Fibroblast of upper back skin (primary cell): ENCODE measurements at regions not wholly inside any gene's neighbourhood (a gene's known extent, or its start where the extent isn't known, plus 50 kb on each side); places are given as distances from the start of the nearest gene placed in this dataset.

Experiments
- DNase-seq: peaks from one replicate; pipeline ENCODE4 v3.0.0-alpha.2; 2013

DNA sequence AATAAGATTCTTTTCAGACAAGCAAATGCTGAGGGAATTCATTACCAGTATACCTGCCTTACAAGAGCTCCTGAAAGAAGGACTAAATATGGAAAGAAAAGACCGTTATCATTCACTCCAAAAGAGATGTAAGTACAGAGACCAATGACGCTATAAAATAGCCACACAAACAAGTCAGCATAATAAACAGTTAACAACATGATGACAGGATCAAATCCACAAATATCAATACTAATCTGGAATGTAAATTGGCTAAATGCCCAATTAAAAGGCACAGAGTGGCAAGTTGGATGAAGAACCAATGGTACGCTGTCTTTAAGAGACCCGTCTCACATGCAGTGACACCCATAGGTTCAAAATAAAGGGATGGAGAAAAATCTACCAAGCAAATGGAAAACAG lies 349.6 kb upstream of the MPDZ start:
- DNase-seq, result no peak

DNA sequence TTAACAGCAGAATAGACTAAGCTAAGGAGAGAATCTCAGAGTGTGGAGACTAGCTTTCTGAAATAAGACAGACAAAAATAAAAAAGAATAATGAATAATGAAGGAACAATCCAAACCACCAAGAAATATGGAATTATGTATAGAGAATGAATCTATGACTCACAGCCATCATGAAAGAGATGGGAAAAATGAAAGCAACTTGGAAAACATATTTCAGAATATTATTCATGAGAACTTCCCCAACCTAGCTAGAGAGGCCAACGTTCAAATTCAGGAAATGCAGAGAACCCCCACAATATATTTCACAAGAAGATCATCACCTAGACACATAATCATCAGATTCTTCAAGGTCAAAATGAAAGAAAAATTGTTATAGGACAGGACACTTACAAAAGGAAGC lies 349.0 kb upstream of the MPDZ start:
- peak; percentile 62 for DNase-seq

DNA sequence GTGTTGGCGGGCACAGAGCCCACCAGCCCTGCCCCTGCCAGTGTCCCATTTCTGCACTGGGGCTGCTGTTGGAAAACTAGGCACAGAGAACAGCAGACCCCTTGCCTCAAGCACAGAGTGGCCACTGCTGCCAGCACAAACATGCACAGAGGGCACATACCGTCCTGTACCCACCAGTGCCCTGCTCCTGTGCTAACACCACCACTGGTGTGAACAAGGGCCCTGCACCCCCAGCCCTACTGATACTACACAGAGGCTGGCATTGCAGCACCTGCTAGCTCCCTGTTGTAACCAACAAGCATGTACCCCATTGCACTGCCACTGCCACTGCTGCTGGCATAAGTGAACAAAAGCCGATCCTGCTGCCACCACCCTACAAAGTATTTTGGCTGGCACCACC lies 348.0 kb upstream of the MPDZ start:
- no peak for DNase-seq

DNA sequence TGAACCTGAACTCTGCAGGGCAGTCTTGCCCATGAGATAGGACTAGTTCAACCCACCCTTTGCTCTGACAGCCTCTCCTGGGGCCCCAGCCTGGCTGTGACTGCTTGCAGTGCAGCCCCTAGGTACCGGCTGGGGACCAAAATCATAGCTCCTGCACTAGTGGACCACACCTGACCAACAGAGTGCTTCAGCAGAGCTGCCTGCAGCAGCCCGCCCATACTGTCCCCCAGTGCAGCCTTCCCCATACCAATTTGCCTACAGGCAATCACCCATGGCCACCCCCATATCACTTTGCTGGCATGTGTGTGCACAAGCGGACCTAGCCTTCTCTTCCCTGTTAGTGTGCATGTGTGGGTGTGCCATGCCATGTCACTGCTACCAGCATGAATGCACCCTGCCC lies 347.6 kb upstream of the MPDZ start:
- no peak for DNase-seq

DNA sequence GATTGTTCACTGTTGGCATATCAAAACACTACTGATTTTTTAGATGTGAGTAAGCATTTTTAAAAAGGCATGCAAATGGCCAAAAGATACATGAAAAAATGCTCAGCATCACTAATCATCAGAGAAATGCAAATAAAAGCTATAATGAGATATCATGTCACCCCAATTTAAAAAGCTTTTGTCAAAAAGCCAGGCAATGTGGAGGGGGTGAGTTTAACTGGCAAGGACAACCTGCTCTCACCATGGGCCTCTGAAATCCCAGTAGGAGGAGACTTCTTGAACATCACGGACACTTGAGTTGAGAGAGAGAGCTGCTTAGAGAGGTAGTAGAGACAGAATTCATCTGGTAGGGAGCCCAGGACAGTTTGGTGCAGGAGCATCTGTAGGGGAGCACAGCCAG lies 347.1 kb upstream of the MPDZ start:
- no peak for DNase-seq

DNA sequence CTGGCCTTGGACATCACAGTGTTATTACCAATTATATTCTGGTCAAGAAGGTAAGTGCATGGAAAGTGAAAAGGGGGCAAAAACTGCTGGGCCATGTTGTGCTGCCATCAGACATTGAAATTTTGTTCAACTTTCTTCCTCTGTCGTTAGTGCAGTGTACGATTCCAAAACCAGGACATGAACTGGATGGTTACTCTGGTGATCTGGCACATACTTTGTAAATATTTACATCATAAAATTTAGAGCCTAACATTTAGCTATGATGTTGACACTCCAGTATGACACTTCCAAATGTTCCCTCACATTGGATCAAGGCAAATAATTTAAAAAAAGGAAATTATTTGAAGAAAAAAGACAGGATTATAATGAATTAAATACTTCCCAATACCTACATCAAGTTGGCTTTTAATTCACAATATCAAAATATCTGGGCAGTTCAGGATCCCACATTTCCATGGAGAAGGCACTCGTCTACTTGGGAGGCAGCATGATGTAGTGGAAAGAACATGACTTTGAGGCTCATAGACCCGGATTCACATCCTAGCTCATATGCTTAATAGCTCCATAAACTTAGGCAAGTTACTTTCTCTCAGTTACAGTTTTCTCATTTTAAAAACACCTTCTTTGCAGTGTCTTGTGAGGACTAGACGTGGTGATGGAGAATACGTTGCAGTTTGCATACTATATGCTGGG lies 342.5 kb upstream of the MPDZ start:
- no peak for DNase-seq

DNA sequence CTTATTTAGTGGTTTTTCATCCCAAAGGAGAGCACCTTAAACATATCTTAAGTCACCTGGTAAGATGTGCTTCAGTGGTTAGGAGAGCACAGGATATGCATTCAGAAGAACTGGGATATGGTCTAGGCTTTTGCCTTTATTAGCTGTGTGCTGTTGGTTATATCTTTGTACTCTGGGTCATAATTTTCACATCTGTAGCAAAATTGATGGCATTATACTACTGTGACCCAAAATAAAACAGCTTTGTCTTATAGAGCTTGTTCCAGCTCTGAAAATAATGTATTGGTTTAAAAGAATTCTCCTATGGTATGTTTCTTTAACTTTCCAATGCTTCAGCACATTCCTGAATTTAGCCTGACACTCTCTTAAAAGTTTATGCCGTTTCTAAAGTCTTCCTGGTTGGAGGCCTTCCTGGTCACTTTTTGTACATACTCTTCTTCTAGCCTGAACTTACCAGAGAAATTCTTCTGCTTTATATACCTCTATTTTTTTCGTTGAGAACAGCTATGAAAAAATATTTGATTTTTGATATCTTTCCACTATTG lies 337.1 kb upstream of the MPDZ start:
- DNase-seq, result no peak

DNA sequence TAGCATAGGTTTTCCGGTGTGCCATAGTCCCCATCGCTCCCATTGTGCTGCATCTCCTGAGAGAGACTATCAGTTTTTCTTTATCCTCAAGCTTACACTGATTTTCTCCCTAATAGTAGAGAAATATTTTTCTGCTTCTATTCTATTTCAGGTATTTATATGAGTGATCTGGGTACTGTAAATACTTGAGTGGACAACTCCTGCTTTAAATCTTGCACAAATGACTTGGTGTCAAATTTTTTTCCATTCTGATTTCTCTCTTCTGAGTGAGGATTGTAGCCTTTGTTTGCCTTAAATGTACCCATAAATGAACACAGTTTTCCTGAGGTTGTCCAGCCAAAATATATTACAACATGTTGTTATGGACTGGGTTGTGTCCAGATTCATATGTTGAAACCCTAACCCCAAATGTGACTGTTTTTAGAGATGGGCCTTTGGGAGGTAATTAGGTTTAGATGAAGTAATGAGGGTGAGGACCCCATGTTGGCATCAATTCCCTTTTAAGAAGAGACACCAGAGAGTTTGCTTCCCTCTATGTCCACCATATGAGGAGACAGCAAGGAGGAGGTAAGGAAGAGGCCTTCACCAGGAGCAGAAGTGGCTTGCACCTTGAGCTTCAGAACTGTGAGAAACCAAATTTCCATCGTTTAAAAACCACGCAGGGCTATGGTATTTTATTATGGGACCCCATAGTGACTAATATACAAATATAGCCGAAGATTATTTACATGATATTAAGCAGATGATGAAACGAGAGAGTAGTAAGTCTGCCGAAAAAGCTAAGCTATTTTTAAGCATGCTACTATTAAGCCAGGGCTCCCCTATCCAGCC lies 336.4 kb upstream of the MPDZ start:
- DNase-seq, result no peak

DNA sequence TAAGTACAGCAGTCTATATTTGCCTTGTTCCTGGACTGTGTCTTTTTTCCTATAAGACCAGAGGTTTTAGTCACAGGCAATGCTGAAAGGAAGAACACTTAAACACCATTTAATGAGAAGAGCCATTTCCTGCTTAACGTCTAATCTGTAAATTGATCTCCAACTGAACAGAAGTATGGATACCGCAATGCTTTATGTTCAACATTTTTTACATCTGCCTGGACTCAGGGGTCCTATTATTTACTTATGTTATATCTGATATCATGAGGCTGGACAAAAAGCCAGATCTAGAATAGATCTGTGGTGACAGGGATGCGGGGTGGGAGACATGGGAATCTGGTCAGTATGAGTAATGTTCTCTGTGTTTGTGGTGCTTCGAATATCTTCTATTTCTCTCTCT lies 334.6 kb upstream of the MPDZ start:
- no peak for DNase-seq

DNA sequence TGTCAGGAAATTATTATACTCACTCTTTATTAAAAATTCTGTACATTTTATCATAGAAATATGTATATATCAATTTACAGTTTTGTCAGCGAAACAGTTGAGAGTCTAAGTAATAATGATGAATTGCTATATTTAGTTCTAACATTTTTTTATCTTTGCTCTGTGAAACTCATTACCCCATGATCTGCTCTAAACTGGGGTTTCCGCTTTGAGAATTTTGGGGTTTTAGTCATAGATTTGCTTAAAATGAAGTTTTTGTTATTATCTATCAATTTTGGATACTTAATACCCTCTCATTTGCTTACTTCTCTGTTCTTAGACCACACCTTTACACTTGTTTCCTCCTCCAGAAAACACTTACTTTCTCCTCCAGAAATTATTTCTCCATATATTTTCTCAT lies 333.8 kb upstream of the MPDZ start:
- DNase-seq, result no peak

DNA sequence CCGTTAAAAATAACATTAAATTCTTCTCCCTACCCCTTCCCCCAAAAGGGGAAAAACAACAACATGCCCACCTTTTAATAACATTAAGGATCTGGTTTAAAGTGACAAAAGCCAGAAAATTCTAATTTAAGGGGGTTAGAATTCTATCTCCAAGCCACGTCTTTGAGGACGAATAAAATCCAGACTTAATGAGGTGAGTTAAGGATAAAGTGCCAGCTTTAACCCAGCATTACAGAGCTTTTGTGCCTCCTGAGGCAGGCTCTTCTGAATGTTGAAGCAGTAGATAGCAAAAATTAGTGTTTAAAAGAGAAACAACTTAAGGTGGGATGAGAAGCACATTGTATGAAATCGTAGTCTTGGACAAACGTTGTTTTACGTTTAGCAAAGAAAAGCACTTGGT lies 329.0 kb upstream of the MPDZ start:
- DNase-seq, result no peak

DNA sequence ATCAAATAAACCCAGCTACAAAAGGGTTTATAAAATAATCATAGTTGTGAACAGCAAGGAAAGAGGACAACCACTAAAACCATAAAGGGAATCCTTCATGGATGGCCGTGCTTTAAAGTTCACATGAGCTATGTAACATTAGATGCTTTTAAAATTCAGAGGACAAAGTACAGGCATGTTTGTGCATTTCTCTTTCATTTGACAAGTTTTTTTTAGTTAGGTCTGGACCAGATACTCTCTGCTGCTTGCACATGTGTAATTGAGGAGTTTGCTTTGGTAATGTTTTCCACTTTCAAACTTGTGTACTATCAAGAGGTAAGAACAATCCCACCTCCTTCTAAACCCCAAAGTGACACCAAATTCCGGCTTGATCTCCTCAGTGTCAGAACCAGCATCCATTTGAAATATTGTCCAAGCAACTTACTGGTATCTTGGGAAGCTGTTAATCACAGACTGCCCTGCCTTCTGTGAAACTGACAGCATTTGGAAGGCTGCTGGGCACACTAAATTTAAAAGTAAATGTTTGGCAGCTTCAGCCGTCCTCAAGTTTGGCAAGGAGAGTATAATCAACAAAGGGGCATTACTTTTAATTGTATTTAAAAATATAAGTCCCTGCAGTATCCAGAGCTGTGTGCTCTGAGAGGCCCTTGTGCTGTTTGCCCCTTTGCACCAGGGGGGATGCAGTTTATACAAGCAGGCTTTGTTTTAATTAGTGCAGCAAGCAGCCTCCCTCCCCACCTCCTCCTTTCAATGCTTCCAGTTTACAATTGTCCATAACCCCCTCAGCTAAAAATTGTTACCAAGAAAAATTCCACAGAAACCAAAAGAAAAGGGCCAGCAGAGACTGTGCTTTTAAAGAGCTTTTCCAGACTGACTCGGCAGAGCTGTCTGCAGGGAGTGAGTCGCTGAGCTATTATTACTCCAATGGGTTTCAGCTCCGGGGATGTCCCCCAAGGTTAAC lies 328.3 kb upstream of the MPDZ start:
- peak; percentile 34 for DNase-seq

DNA sequence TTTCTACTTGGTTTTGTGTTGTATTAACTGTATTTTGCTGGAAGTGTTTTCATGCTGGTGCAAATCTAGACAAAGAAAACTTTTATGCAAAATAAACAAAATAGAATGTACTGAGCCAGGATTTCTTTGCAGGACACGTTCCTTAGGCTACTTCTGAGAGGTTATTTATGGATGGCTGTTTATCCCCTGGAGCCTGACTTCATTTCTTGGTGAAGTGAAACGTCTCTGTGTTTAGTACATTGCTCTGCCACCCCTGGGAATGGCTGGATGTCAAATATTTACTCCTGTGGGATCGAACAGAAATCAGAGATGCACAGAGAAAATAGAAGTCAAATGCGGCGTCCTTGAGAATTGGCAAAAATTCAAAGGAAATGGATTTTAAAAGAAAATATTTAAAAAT lies 327.1 kb upstream of the MPDZ start:
- DNase-seq, result no peak

DNA sequence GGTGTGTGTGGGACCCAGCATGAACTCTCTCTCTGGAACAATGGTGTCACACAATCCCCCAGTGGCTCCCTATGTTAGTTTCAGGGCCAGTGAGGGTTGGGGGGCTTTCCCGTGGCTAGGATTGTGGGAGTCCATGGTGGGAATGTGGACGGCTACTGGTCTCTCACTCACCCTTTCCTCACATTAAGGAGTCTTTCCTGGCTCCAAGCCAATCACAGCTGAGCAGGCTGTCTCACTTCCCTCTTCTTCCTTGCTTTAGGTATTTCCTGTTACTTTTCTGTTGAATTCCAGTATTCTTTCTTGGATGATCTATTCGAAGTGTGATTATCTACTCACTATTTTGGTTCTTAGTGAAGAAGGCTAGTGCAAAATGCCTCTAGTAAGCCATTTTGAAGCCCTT lies 324.4 kb upstream of the MPDZ start:
- DNase-seq, result peak; percentile 45

DNA sequence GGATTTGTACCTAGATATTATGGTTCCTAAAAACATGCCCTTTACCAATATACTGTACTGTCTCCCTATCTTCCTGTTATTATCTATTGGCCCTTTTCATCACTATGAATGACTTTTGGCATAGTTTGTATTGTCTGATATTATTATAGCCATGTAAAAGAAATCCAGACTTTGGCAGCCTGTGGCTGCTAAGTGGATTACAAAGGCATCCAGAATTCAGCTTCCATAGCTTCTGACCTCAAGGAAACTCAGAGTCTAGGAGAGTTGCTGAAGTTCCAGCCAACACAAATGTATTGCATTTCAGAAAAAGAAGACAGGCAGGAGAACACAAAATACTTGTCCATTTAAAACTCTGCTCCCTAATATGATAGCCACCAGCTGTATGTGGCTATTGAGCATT lies 319.2 kb upstream of the MPDZ start:
- peak; percentile 32 for DNase-seq

DNA sequence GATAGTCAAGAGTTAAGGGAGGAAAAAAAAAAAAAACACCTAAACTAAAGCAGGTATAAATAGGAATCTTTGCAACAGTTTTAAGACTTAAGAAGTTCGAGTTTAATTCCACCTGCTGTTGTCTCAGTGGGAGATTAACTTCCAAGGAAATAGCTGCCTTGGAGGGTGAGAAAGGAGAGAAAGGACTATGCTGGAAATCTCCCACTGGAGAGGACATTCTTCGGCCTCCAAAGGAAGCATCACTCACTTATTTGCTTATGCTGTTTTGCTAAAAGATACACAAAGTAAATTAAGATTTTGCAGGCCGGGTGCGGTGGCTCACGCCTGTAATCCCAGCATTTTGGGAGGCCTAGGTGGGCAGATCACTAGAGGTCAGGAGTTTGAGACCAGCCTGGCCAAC lies 317.9 kb upstream of the MPDZ start:
- no peak for DNase-seq

DNA sequence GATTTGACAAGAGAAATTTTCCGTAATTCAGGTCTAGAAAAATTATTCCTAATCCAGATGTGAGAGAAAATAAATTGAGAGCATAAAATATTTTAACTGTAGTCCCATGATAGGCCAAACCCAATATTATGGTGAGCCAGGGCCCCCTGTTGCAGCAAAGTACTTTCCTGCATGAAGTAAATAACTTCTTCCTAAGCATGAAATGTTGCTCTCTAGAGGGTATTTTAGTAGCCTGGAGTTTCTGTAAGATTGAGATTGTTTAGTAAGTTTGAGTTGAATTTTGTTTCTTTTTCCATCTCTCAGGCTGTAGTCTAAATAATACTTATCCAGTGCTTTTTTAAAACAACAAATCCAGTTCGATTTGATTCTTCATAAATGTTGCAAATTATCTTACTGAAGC lies 317.5 kb upstream of the MPDZ start:
- no peak for DNase-seq

DNA sequence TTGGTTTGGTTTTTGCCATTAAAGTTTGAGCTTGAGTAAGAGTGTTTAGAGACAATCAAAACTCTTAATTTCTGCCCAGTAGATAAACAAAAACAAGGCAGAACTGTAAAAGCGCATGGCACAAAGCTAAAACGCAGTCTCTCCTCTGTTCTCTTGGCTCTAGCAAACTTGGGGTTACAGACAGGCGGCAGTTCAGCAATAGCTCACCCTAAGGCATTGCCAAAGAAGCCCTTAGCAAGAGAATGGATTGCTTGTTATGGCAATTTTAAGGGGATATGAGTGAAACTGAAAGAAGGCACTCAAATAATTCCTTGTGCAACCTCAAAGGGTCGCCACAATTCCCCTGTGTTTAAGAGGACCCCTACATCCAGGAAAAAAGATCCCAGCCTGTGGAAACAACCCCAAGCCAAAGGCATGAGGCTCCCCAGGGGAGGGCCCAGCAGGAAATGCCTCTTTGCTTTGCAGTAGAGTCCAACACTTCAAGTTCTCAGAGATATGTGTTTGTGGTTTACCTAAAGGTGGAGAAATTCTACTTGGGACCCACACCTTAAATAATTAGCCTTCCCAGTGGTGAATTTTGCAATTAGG lies 317.0 kb upstream of the MPDZ start:
- peak; percentile 41 for DNase-seq

DNA sequence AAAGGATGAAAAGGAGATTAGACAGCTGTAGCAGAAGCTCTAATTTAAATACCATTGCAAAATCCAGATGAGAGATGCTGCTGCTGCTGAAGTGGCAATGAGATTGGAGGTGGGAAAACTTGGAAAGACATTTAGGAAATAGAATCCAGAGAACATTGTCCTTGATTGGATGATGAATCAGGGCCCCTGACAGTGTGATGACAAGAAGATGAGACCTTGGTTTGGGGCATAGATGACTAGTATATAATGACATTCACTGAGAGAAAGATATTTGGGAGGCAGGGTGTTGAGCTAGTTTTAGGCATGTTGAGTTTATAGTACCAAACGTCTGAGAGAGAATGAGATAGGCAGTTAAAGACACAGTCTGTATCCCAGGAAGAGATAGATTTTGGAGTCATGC lies 311.5 kb upstream of the MPDZ start:
- DNase-seq, result peak; percentile 36

DNA sequence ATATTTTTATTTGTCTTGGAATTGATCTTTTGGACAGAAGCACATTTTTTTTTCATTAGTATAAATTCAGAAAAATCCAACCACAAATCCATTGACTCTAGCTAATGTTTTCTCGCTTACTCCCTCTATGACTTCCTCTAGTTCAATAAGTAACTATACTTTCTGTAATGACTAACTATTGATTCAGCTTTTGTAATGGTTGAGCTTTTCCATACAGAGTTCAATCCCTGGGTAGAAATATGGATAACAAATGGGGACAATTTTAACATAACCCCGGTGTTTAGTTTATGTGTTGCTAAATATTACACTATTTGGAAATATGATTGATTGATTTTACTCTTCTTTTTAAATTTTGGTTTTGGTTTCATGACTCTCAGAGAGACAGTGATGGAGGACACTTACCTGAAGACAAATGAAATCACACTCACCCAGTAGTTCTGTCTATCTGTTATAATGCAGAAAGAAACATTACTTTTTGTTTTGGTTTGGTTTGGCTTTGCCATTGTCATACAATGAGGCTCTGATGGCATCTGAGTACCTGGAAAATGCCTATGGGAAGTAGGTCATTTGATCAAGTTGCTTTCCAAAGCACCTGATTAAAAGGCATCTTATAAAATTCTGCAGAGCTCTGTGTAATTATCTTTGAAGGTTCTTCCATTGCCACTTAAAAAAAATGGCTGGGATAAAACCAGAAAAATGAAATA lies 309.7 kb upstream of the MPDZ start:
- no peak for DNase-seq

DNA sequence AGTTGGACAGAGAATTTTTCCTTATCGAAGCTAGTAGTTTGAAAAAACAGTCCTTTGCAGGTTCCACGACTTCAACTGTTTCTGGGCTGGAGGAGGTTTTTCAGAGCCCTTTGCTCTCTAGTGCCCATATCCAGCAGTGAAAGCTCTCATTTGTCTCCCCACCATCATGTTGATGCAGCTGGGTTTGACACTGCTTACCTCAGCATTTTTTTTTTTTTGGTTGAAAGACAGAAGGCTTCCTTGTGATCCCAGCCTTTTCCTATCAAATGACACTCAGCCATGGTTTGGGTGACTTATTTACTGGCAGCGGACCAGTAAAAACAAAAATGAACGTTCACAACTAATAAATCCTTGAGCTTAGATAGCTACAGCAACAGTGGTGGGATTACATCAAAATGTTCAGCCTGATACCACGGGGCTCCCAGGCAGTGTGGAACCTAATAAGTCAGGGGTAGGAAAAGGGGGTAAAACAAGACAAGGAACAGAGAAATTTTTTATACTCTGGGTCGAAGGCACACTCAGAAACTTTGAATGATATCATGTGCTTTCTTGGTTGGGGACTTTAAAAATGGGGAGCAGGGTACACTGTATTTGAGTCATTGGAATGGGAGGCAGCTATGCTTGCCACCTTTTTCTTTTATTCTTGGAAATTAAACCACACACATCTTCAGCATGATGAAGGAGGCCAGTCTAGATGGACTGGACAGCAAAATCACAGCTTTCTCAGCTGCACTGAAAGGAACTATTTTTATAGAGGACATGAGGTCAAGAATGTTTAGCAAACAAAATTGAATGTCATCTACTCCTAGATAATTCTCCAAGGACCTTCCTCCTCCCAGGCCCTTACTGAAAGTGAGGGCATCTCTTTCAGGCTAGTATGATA lies 308.9 kb upstream of the MPDZ start:
- peak; percentile 30 for DNase-seq
